ENCODE measurements at regions not wholly inside any gene's neighbourhood (a gene's known extent, or its start where the extent isn't known, plus 50 kb on each side); places are given as distances from the start of the nearest gene placed in this dataset.
"Not testable (repeated sequence)": the region's sequence is repeated elsewhere in the genome, so short reads cannot be mapped to it uniquely, and the experiment has no call there.

GRCh38 chr3:158882445-158882844, 80.6 kb downstream of the MFSD1 start:
- DNase-seq = no peak

GRCh38 chr3:158896729-158897128, 94.9 kb downstream of the MFSD1 start:
- DNase-seq = no peak

GRCh38 chr3:158906749-158907148, 104.9 kb downstream of the MFSD1 start:
- DNase-seq = no peak

- DNase-seq = no peak
Measured at GRCh38 chr3:158908187-158908734, 106.4 kb downstream of the MFSD1 start.

GRCh38 chr3:158909870-158910269, 108.0 kb downstream of the MFSD1 start:
- DNase-seq = no peak

- DNase-seq = no peak
Measured at GRCh38 chr3:158911586-158911985, 109.7 kb downstream of the MFSD1 start.

- peak; percentile 3 for DNase-seq
Measured at GRCh38 chr3:158912188-158912587, 110.3 kb downstream of the MFSD1 start.

GRCh38 chr3:158912621-158913020, 110.8 kb downstream of the MFSD1 start:
- DNase-seq = no peak

GRCh38 chr3:158916111-158916510, 114.3 kb downstream of the MFSD1 start:
- DNase-seq = no peak

- peak; percentile 65 for DNase-seq
Measured at GRCh38 chr3:158918008-158918407, 116.2 kb downstream of the MFSD1 start.

- no peak for DNase-seq
Measured at GRCh38 chr3:158918451-158918850, 116.6 kb downstream of the MFSD1 start.

- DNase-seq = no peak
Measured at GRCh38 chr3:158920371-158920770, 118.5 kb downstream of the MFSD1 start.

GRCh38 chr3:158925021-158925420, 123.2 kb downstream of the MFSD1 start:
- DNase-seq = no peak

GRCh38 chr3:158925828-158926494, 124.1 kb downstream of the MFSD1 start:
- DNase-seq = no peak

- DNase-seq = no peak
Measured at GRCh38 chr3:158935846-158936245, 134.0 kb downstream of the MFSD1 start.

GRCh38 chr3:158936530-158937113, 134.8 kb downstream of the MFSD1 start:
- no peak for DNase-seq

GRCh38 chr3:158950178-158950901, 148.5 kb downstream of the MFSD1 start:
- DNase-seq = no peak

GRCh38 chr3:158953131-158953530, 151.3 kb downstream of the MFSD1 start:
- no peak for DNase-seq

GRCh38 chr3:158954420-158954819, 152.6 kb downstream of the MFSD1 start:
- DNase-seq = no peak

GRCh38 chr3:158957777-158958176, 155.9 kb downstream of the MFSD1 start:
- not testable (repeated sequence) for DNase-seq

- DNase-seq = no peak
Measured at GRCh38 chr3:158958873-158959272, 157.0 kb downstream of the MFSD1 start.

- no peak for DNase-seq
Measured at GRCh38 chr3:158961471-158961870, 159.6 kb downstream of the MFSD1 start.

- DNase-seq = no peak
Measured at GRCh38 chr3:158961911-158962310, 160.1 kb downstream of the MFSD1 start.

- DNase-seq = no peak
Measured at GRCh38 chr3:158970006-158970405, 168.2 kb downstream of the MFSD1 start.

Data from hematopoietic multipotent progenitor cell treated with erythropoietin and hydrocortisone succinate and interleukin-3 and kit ligand, for 6 days (in vitro differentiated cells).